ENCODE measurements at regions not wholly inside any gene's neighbourhood (a gene's known extent, or its start where the extent isn't known, plus 50 kb on each side); places are given as distances from the start of the nearest gene placed in this dataset.

- Histone ChIP-seq H3K27me3 (no peaks in the 10 kb centered on the region), H3K27ac (no peak overlapping the region), H3K9me3 (no peaks in the 10 kb centered on the region), H3K36me3 (no peaks in the 10 kb centered on the region), H3K4me3 (no peak overlapping the region), H3K4me1 (no peaks in the 10 kb centered on the region)
- no peak for TF ChIP-seq POLR2A (IDR thresholded peaks at IDR 0.05)
- no peak for TF ChIP-seq CTCF (IDR thresholded peaks at IDR 0.05)
- TF ChIP-seq POLR2AphosphoS5 (IDR thresholded peaks at IDR 0.05) = no peak
- no peak for TF ChIP-seq EP300 (IDR thresholded peaks at IDR 0.05)
- DNase-seq (no peak), ATAC-seq (ENCODE audit: low FRiP score in 2 of 2) (no peak)
- 89 to 93% methylated on average over 4 of the region's 4 CpGs for WGBS, 2 donors
Measured at GRCh38 chr18:22063102-22063501, 106.3 kb upstream of the GATA6 start.

GRCh38 chr18:22063672-22064071, 105.7 kb upstream of the GATA6 start:
- ATAC-seq (ENCODE audit: low FRiP score in 2 of 2) = no peak

GRCh38 chr18:22064581-22064980, 104.8 kb upstream of the GATA6 start:
- TF ChIP-seq POLR2A (IDR thresholded peaks at IDR 0.05) (no peak), EP300 (IDR thresholded peaks at IDR 0.05) (no peak), POLR2AphosphoS5 (IDR thresholded peaks at IDR 0.05) (no peak)
- 55 to 69% methylated on average over 7 of the region's 7 CpGs for WGBS, 2 donors
- DNase-seq (no peak), ATAC-seq (ENCODE audit: low FRiP score in 2 of 2) (no peak)
- no peaks in the 10 kb centered on the region for H3K9me3 ChIP-seq
- H3K27ac ChIP-seq = no peak overlapping the region
- no peaks in the 10 kb centered on the region for H3K4me1 ChIP-seq
- no peaks in the 10 kb centered on the region for H3K36me3 ChIP-seq
- H3K4me3 ChIP-seq = no peak overlapping the region
- H3K27me3 ChIP-seq = no peaks in the 10 kb centered on the region

More at GRCh38 chr18:22063672-22064071, 105.7 kb upstream of the GATA6 start:
- no peak for DNase-seq
- no peak overlapping the region for H3K27ac ChIP-seq
- no peaks in the 10 kb centered on the region for H3K4me1 ChIP-seq
- TF ChIP-seq POLR2AphosphoS5 (IDR thresholded peaks at IDR 0.05) (no peak), EP300 (IDR thresholded peaks at IDR 0.05) (no peak), POLR2A (IDR thresholded peaks at IDR 0.05) (no peak), CTCF (IDR thresholded peaks at IDR 0.05) (no peak)
- H3K36me3 ChIP-seq = no peaks in the 10 kb centered on the region
- H3K9me3 ChIP-seq = no peaks in the 10 kb centered on the region
- 91 to 94% methylated on average over 3 of the region's 3 CpGs for WGBS, 2 donors
- no peak overlapping the region for H3K4me3 ChIP-seq
- no peaks in the 10 kb centered on the region for H3K27me3 ChIP-seq

- Histone ChIP-seq H3K4me3 (no peak overlapping the region), H3K4me1 (no peaks in the 10 kb centered on the region), H3K36me3 (no peaks in the 10 kb centered on the region), H3K9me3 (no peaks in the 10 kb centered on the region), H3K27ac (no peak overlapping the region), H3K27me3 (no peaks in the 10 kb centered on the region)
- no peak for DNase-seq
- ATAC-seq (ENCODE audit: low FRiP score in 2 of 2) = no peak
- WGBS, 2 donors = 57 to 68% methylated on average over 5 of the region's 5 CpGs
- no peak for TF ChIP-seq POLR2A (IDR thresholded peaks at IDR 0.05)
- TF ChIP-seq POLR2AphosphoS5 (IDR thresholded peaks at IDR 0.05) = no peak
- no peak for TF ChIP-seq EP300 (IDR thresholded peaks at IDR 0.05)
Measured at GRCh38 chr18:22065311-22065710, 104.1 kb upstream of the GATA6 start.

- H3K9me3 ChIP-seq = no peaks in the 10 kb centered on the region
- H3K4me1 ChIP-seq = no peaks in the 10 kb centered on the region
- no peak for TF ChIP-seq POLR2A (IDR thresholded peaks at IDR 0.05)
- no peak for TF ChIP-seq EP300 (IDR thresholded peaks at IDR 0.05)
- TF ChIP-seq POLR2AphosphoS5 (IDR thresholded peaks at IDR 0.05) = no peak
- TF ChIP-seq CTCF (IDR thresholded peaks at IDR 0.05) = no peak
- no peak for ATAC-seq (ENCODE audit: low FRiP score in 2 of 2)
- H3K27me3 ChIP-seq = no peaks in the 10 kb centered on the region
- WGBS, 2 donors = 84 to 95% methylated on average over 9 of the region's 9 CpGs
- H3K27ac ChIP-seq = no peak overlapping the region
- DNase-seq = peak in 1 of 2 donors; percentile 30
- H3K36me3 ChIP-seq = no peaks in the 10 kb centered on the region
- no peak overlapping the region for H3K4me3 ChIP-seq
Measured at GRCh38 chr18:22066083-22066485, 103.3 kb upstream of the GATA6 start.

- H3K27me3 ChIP-seq = no peaks in the 10 kb centered on the region
- no peaks in the 10 kb centered on the region for H3K4me1 ChIP-seq
- H3K36me3 ChIP-seq = no peaks in the 10 kb centered on the region
- TF ChIP-seq POLR2A (IDR thresholded peaks at IDR 0.05) = no peak
- TF ChIP-seq CTCF (IDR thresholded peaks at IDR 0.05) = no peak
- TF ChIP-seq POLR2AphosphoS5 (IDR thresholded peaks at IDR 0.05) = no peak
- TF ChIP-seq EP300 (IDR thresholded peaks at IDR 0.05) = no peak
- DNase-seq (no peak), ATAC-seq (ENCODE audit: low FRiP score in 2 of 2) (no peak)
- H3K9me3 ChIP-seq = no peaks in the 10 kb centered on the region
- no peak overlapping the region for H3K4me3 ChIP-seq
- no peak overlapping the region for H3K27ac ChIP-seq
- 89 to 94% methylated on average over 2 of the region's 2 CpGs for WGBS, 2 donors
Measured at GRCh38 chr18:22067109-22067508, 102.3 kb upstream of the GATA6 start.

All from upper lobe of left lung (tissue), 6 donors.